Islet precursor cell (in vitro differentiated cells): ENCODE measurements at regions not wholly inside any gene's neighbourhood (a gene's known extent, or its start where the extent isn't known, plus 50 kb on each side); places are given as distances from the start of the nearest gene placed in this dataset.

Experiments
- DNase-seq: peaks from one replicate; pipeline ENCODE4 v3.0.0-alpha.2; 2018

DNA sequence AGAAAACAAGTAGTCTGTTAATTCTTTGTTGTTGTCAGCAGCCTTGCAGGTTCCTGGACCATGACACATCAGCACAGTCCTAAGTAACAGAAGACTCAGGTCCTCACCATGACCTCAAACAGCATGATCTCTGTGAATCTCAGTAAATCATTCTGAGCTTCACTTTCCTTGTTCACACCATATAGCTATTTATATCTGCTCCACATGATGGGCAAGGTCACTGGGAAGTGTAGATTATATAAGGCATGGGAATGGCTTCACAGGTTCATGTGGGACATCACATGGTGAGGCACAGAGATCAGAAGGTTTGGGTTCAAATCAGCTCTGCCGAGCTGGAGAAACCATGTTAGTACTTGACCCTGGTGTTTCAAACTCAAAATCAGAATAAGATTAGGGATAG lies 245.4 kb upstream of the SPTLC3 start:
- no peak for DNase-seq

DNA sequence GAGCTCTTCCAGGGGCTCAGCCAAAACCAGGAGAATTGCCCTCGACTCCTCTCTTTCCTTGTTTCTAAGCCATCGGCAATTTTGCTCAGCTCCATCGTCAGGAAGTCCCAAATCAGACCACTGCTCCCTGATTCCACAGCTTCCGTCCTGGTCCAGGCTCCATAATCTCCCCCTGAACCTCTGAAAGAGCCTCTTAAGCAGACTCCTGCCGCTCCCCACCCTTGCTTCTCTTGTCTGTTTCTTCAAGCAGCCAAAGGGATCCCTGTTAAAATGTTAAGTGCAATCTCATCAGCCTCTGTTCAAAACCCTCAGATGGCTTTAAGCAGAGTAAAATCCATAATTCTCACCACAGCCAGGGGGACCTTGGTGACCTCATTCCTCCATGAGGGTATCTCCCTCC lies 244.7 kb upstream of the SPTLC3 start:
- DNase-seq: no peak

- DNase-seq: no peak
Observed at GRCh38 chr20:12764851-12765250, 243.9 kb upstream of the SPTLC3 start.

- no peak for DNase-seq
Observed at GRCh38 chr20:12773936-12774335, 234.8 kb upstream of the SPTLC3 start.

DNA sequence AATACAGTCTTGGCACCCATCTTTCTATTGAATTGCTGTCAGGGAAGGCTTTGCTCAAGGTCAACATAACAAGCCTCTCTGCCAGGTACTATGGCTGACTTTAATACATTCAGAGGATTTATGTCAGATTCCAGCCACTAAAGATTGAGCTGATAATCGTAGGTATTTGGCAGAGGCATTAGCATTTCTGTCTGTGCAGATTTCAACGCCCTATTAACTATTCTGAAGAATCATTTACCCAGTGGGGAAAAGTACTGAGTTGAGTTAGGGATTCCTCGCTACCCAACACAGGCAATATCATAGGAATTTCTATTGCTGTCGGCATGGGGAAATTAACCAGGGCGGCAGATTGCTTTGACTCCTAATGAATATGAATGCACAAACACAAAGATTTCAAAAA lies 233.7 kb upstream of the SPTLC3 start:
- no peak for DNase-seq

DNA sequence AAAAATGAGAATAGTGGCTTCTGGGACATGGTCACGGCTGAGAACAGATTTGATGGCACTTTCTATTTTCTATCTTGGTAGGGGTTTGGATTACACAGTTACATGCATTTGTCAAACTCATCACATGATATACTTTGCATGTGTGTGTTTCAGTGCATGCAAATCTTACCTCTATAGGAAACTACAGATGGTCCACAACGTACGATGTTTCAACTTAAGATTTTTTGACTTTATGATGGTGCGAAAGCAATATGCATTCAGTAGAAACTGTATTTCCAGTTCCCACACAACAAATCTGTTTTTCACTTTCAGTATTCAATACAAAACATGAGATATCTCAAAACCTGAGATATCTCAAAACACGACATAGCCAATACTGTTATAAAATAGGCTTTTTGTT lies 231.8 kb upstream of the SPTLC3 start:
- DNase-seq: no peak

DNA sequence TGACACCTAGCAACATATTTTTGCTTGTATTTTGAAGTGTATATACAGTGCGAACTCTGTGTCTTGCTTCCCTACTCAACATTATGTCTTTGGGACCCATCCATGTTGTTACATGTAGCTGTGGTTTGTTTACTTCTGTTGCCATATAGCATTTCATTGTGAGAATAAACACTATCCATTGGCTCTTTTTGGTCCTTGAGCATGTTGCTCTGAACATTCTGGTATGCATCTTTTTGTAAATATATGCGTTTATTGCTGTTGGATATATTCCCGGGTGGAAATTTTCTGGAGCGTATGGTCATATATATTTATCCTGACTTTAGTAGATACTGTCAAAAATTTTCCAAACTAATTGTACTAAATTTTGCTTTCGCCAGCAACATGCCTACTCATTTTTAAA lies 222.5 kb upstream of the SPTLC3 start:
- no peak for DNase-seq

DNA sequence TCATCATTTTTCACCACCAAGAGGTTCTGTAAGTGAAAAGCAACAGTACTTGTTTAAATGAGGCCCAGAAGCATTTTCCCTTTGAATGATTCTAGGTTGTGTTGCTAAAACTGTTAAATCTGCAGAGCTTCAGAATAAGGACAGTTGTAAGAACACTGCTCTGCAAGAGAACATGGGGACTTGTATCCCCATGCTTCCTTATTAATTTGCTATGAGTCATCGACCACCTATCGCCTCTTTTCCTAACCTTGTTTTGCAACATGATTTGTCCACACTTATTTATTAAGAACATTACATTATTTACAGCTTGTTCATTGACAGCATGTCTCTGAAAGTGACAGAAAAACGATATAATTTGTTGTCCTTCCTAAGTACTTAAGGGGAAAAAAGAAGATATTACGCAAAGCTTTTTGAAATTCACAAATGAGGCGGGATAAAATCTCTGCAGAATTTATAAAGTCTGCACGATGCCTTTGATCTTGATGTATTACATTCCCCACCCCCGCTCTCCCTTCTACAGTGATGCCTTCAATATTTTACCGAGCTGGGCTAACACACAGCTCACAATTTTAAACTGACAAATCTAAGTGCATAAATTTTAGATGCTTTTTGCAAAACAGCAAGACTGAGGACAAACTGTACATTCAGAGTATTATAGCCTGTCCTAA lies 220.0 kb upstream of the SPTLC3 start:
- no peak for DNase-seq

DNA sequence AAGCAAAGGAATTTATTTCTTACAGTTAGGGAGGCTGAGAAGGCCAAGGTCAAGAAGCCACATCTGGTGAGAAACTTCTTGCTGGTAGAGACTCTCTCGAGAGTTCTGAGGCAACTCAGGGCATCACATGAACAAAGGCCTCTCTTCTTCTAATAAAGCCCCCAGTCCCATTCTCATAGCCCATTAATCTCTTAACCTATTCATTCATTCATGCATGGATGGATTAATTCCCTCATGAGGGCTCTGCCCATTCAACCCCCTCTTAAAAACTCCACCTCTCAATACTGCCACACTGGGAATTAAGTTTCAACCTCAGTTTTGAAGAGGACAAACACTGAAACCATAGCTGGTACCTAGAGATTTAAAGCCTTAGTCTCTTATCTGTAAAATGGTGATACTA lies 217.9 kb upstream of the SPTLC3 start:
- DNase-seq: no peak

GRCh38 chr20:12798286-12798685 lies 210.5 kb upstream of the SPTLC3 start:
- no peak for DNase-seq

DNA sequence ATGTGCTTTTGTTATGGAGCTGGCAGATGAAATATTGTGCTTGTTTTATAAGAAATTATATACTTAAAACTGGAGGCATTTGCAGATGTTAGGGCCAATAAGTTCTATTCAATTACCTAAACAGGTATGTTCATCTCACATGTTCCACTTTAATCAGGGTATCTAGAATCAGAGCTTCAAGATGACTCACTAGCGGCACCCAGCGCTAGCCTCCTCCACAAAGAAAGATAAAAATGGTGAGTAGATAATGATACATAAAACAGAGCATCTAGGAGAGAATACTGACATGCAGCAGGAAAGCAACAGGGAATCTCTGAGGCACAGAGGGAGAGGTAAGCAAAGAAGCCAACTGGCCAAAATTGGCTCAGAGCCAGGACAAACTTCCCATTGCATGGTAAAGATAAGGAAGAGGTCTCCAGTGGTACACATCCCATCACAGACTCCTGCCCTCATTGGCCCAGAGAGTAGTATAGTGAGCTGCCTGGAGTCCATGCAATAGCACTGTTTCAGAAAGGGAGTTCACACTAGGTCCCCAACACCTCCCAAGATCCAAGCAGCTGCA lies 200.7 kb upstream of the SPTLC3 start:
- no peak for DNase-seq

DNA sequence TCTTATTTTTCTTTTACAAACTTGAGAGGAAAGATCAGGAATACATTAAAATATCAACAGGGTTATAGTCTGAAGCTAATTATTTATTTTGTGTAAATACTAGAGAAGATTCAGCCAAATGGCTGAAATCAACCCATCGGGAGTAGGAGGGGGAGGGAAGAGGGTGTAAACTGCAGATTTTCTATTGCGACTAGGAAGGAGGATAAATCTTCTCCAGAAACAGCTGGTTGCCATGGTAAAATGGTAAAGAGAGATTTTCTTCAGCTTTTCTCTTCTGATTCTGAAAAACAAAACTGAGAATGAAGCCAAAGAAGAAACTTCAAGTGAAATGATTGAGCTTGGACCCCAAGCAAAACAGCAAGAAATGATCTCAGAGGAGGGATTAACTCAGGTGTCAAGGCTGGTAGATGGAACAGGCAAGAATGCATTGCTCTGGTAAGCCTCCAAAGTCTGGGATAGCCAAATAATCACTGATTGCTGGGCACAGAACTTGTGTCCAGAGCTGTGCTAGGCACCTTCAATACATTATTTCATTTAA lies 193.5 kb upstream of the SPTLC3 start:
- DNase-seq: no peak

GRCh38 chr20:12815778-12816408 lies 192.9 kb upstream of the SPTLC3 start:
- DNase-seq: no peak

GRCh38 chr20:12821249-12821648 lies 187.5 kb upstream of the SPTLC3 start:
- peak; percentile 59 for DNase-seq

- no peak for DNase-seq
Observed at GRCh38 chr20:12823734-12824133, 185.0 kb upstream of the SPTLC3 start.

DNA sequence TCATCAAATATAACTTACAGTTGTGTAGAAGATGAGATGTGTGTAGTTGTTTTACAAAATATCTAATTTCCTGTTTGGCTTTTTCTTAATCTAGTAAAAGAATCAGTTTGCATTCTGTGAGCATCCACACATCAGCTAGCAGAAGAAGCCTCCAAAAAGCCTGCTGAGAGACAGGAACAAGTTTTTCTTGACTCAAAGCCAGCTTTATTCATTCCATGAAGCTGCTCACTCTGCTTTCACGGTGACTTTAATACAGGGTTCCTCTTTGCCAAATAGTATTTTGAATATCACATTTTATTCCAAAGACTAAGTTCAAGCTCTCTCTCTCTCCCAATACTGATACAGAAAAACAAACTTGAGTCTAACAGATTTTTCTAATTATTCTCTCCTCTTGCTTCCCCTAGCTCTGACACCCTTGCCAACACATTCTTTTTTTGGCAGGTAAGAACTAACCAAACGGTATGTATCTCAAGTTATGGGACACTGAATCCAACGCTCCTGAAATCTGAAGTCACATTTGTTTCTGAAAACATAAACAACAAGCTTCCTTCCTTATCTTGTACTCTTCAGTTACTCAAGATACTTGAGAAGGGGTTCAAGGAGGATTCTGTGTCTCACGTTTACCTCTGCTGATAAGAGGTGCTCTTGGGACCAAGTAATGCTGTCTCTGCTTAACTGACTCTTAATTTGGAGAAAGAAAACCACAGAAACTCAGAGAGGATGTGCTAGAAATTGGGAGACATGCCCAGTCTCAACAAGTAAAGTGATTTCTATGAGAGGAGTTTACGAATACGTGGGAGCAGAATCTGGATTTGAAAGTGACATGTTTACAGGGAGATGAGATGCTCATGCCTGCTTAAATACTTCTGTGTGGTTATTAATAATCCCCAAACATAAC lies 184.2 kb upstream of the SPTLC3 start:
- DNase-seq: no peak

DNA sequence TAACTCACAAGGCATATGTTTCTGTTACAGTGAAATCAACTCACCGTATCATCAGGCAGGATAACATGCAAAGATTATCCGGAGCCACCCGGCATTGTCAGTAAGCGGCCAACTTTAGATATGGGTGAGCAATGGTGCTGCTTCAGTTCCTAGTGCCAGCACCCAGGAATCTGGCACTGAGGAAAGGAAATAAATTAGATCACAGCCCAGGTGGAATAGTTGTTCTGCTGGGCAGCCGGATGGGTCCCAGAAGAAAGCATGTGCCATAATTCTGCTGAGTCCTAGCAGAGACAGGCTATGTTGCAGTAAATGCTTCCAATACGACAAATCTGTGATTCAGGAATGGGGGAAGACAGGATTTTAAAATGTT lies 183.6 kb upstream of the SPTLC3 start:
- DNase-seq: no peak

- DNase-seq: no peak
Observed at GRCh38 chr20:12827816-12828385, 180.9 kb upstream of the SPTLC3 start.

DNA sequence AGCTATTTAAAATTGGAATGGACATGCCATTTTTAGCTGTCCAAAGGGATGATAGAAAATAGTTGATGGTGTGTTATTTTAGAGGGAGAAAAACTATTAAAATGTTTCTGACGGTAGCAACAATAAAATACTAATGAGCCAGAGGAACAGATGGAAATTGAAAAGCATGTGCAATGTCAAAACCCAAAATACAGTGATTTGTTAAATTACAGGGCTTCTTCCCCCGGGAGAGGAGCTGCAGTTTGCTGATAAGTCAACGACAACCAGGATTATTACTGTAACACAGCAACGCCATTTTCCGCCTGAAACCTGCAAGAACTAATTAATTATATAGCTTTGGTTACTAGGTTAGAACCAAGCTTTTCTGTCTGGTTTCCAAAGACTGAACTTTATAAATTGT lies 179.6 kb upstream of the SPTLC3 start:
- DNase-seq: no peak

GRCh38 chr20:12833861-12834260 lies 174.9 kb upstream of the SPTLC3 start:
- no peak for DNase-seq

GRCh38 chr20:12835999-12836398 lies 172.8 kb upstream of the SPTLC3 start:
- DNase-seq: peak; percentile 94

DNA sequence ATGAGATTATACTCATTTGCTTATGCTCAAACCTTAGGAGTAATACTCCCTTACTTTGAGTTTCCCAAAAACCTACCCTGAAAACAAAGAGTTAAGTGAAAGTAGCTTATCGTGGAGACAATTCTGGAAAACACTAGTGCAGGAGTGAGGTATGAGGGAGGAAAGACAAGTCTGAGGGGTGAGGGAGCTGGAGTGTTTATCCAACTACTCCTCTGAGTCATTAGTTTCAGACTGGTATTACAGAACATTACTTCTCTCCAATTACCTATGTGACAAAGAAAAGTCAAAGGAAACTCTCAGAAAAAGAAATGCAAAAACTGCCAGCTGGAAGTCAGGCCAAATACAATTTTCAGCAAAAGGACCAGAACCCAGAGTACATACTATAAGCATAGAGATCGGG lies 171.1 kb upstream of the SPTLC3 start:
- DNase-seq: no peak

DNA sequence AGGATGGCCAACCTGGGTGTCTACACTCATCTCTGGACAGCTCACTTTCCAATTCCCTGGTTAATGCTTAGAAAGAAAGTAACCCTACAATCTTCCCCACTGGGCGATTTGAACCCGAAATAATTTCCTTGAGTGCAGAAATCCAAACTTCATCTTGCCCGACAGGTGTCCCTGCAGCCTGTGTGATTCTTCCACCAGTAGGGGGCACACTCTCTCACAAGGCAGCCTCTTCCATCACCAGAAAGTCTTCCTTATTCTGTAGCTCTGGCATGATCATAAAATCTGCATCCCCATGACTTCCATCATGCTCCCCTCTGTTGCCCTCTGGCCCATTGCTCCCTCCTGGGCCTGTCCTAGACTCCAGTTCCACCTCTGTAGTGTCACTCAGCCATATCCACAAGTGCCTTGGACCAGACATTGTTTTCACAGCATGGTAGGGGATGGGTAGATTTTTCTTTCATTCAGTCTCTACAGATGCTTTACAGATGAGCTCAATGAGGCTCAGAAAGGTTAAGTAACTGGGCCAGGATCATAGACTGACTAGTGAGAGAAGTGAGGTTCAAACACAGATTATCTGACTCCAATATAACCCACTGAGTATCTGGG lies 170.4 kb upstream of the SPTLC3 start:
- no peak for DNase-seq
